GM12875 (cell line): ENCODE measurements at regions not wholly inside any gene's neighbourhood (a gene's known extent, or its start where the extent isn't known, plus 50 kb on each side); places are given as distances from the start of the nearest gene placed in this dataset.

ENCODE experiments used
- H3K4me3 ChIP-seq: one replicate; pipeline ENCODE4 v1.5.1; 2011; ENCODE audit warnings: low read depth, low read length, control low read depth
- CTCF ChIP-seq: IDR thresholded peaks from 2 replicates; pipeline ENCODE4 v1.5.1; 2011; ENCODE audit warnings: low read depth, mild to moderate bottlenecking, control low read depth, inconsistent platforms, low read length, moderate library complexity, borderline replicate concordance; ENCODE audit not compliant: insufficient read depth

- no peak for TF ChIP-seq CTCF
- H3K4me3 ChIP-seq: no peak overlapping the region
These were observed 202.8 kb upstream of the PRSS1 start for GRCh38 chr7:142546452-142546851.

- no peak overlapping the region for H3K4me3 ChIP-seq
- TF ChIP-seq CTCF: no peak
These were observed 206.3 kb upstream of the PRSS1 start for GRCh38 chr7:142542942-142543341.

- TF ChIP-seq CTCF: no peak
- no peak overlapping the region for H3K4me3 ChIP-seq
These were observed 207.2 kb upstream of the PRSS1 start for GRCh38 chr7:142542105-142542504.

GRCh38 chr7:142540371-142540770 lies 208.9 kb upstream of the PRSS1 start:
- TF ChIP-seq CTCF: no peak
- H3K4me3 ChIP-seq: no peak overlapping the region

- H3K4me3 ChIP-seq: no peak overlapping the region
- no peak for TF ChIP-seq CTCF
These were observed 209.4 kb upstream of the PRSS1 start for GRCh38 chr7:142539901-142540300.

GRCh38 chr7:142537760-142538159 lies 211.5 kb upstream of the PRSS1 start:
- TF ChIP-seq CTCF: no peak
- H3K4me3 ChIP-seq: no peak overlapping the region

- peak; percentile 80 for TF ChIP-seq CTCF
- H3K4me3 ChIP-seq: no peak overlapping the region
These were observed 214.0 kb upstream of the PRSS1 start for GRCh38 chr7:142535123-142535779.
